Body of pancreas (tissue), 4 donors: ENCODE measurements at regions not wholly inside any gene's neighbourhood (a gene's known extent, or its start where the extent isn't known, plus 50 kb on each side); places are given as distances from the start of the nearest gene placed in this dataset.

Experiments used
- ATAC-seq: fragments of 150-250 bp; one replicate; pipeline ENCODE4 v1.9.1; 2016
- DNase-seq, 4 donors: peaks; one replicate each; pipeline ENCODE4 v3.0.0-alpha.2; 2019
- H3K27ac ChIP-seq, 4 donors: fragments of 200-600 bp; sonication (generic); 1 replicate in 3 of 4; 2 replicates in 1 of 4; pipeline versions ENCODE4 v1.5.1 to v1.6.1; 2016 to 2019; ENCODE audit warnings: mild to moderate bottlenecking in 1 of 4, mixed read lengths in 1 of 4, moderate library complexity in 1 of 4
- H3K27me3 ChIP-seq, 2 donors: fragments of 200-600 bp; sonication (generic); one replicate each; pipeline ENCODE4 v1.6.0; 2016; ENCODE audit warnings: mild to moderate bottlenecking in 1 of 2
- H3K36me3 ChIP-seq, 2 donors: fragments of 200-600 bp; sonication (generic); replicated peaks in 1 of 2; 2 replicates each; pipeline ENCODE4 v1.5.1; 2016; ENCODE audit warnings: low read depth in 2 of 2; ENCODE audit not compliant: insufficient read depth in 1 of 2
- H3K4me1 ChIP-seq: fragments of 200-600 bp; sonication (generic); one replicate; pipeline ENCODE4 v1.6.0; 2016
- H3K4me3 ChIP-seq, 2 donors: fragments of 200-600 bp; sonication (generic); 1 replicate in 1 of 2; 2 replicates in 1 of 2; pipeline ENCODE4 v1.5.1; 2016 to 2019
- H3K9me3 ChIP-seq, 3 donors: fragments of 200-600 bp; sonication (generic); 1 replicate in 2 of 3; 2 replicates in 1 of 3; pipeline ENCODE4 v1.5.1; 2016
- CTCF ChIP-seq, 7 experiments: fragments of 450-650 bp in 4 of 7; fragments of 200-600 bp in 3 of 7; sonication (generic) in 3 of 7; IDR thresholded peaks; one replicate each; pipeline ENCODE4 v1.5.1; 2016 to 2019; ENCODE audit warnings: antibody characterized with exemption in 7 of 7
- POLR2A ChIP-seq, 3 donors: fragments of 450-650 bp; IDR thresholded peaks; one replicate each; pipeline ENCODE4 v1.6.1; 2016; ENCODE audit warnings: antibody characterized with exemption in 3 of 3, mild to moderate bottlenecking in 2 of 3
- WGBS, 2 donors: methylation state at CpG; one replicate each; pipeline ENCODE4 v1.1.5; 2017; 5-methylcytosine and 5-hydroxymethylcytosine counted together
- intact Hi-C: fragments of 100-400 bp; cut with DNase I; formaldehyde crosslinking; loops from one replicate; pipeline ENCODE4 v1.15.1; 2023

- Histone ChIP-seq H3K27me3 (no peaks in the 10 kb centered on the region), H3K27ac (no peak overlapping the region), H3K4me1 (no peaks in the 10 kb centered on the region), H3K9me3 (no peaks in the 10 kb centered on the region), H3K4me3 (no peak overlapping the region), H3K36me3 (no peaks in the 10 kb centered on the region)
- DNase-seq (no peak), ATAC-seq (no peak)
- intact Hi-C loops = no loop called here
- no peak for TF ChIP-seq CTCF (IDR thresholded peaks at IDR 0.05)
- no peak for TF ChIP-seq POLR2A (IDR thresholded peaks at IDR 0.05)
- 49 to 50% methylated on average over 6 of the region's 6 CpGs for WGBS, 2 donors
These were observed 213.4 kb upstream of the EGLN3 start for GRCh38 chr14:34164162-34164864.

GRCh38 chr14:34161351-34162082, 210.6 kb upstream of the EGLN3 start:
- H3K9me3 ChIP-seq = no peaks in the 10 kb centered on the region
- no peak for ATAC-seq
- H3K27me3 ChIP-seq = no peaks in the 10 kb centered on the region
- H3K36me3 ChIP-seq = no peaks in the 10 kb centered on the region
- no peak for DNase-seq
- WGBS, 2 donors = 53 to 57% methylated on average over 5 of the region's 5 CpGs
- no peak overlapping the region for H3K4me3 ChIP-seq
- intact Hi-C loops = no loop called here
- TF ChIP-seq CTCF (IDR thresholded peaks at IDR 0.05) = no peak
- no peak for TF ChIP-seq POLR2A (IDR thresholded peaks at IDR 0.05)
- no peak overlapping the region for H3K27ac ChIP-seq
- H3K4me1 ChIP-seq = no peaks in the 10 kb centered on the region

GRCh38 chr14:34160619-34161018, 209.7 kb upstream of the EGLN3 start:
- DNase-seq (no peak), ATAC-seq (no peak)
- no peaks in the 10 kb centered on the region for H3K27me3 ChIP-seq
- no peak overlapping the region for H3K27ac ChIP-seq
- TF ChIP-seq POLR2A (IDR thresholded peaks at IDR 0.05) = no peak
- no peak for TF ChIP-seq CTCF (IDR thresholded peaks at IDR 0.05)
- no peaks in the 10 kb centered on the region for H3K36me3 ChIP-seq
- no peak overlapping the region for H3K4me3 ChIP-seq
- WGBS, 2 donors = 89 to 94% methylated on average over 2 of the region's 2 CpGs
- no peaks in the 10 kb centered on the region for H3K4me1 ChIP-seq
- intact Hi-C loops = no loop called here
- no peaks in the 10 kb centered on the region for H3K9me3 ChIP-seq

GRCh38 chr14:34157651-34158050, 206.8 kb upstream of the EGLN3 start:
- no peaks in the 10 kb centered on the region for H3K27me3 ChIP-seq
- no peaks in the 10 kb centered on the region for H3K9me3 ChIP-seq
- DNase-seq (no peak), ATAC-seq (no peak)
- intact Hi-C loops = no loop called here
- H3K27ac ChIP-seq = no peak overlapping the region
- 73 to 89% methylated on average over 2 of the region's 2 CpGs for WGBS, 2 donors
- no peaks in the 10 kb centered on the region for H3K4me1 ChIP-seq
- H3K36me3 ChIP-seq = no peaks in the 10 kb centered on the region
- H3K4me3 ChIP-seq = no peak overlapping the region
- TF ChIP-seq POLR2A (IDR thresholded peaks at IDR 0.05) = no peak
- TF ChIP-seq CTCF (IDR thresholded peaks at IDR 0.05) = no peak
